SK-N-SH (cell line): ENCODE measurements at regions not wholly inside any gene's neighbourhood (a gene's known extent, or its start where the extent isn't known, plus 50 kb on each side); places are given as distances from the start of the nearest gene placed in this dataset.

ENCODE experiments used
- CTCF ChIA-PET: fragments of 300-600, 350-600 bp; formaldehyde crosslinking; extraction: SDS; loops from one replicate; lab custom pipeline; 2021; lab: Yijun Ruan, JAX
- POLR2A ChIA-PET: fragments of 350-600 bp; sonication (Branson Sonifier 250); formaldehyde crosslinking; extraction: SDS; loops from one replicate; lab custom pipeline; 2020; ENCODE audit warnings: antibody characterized with exemption, inconsistent platforms; lab: Yijun Ruan, JAX
- DNase-seq: peaks from one replicate; pipeline ENCODE4 v3.0.0; 2012
- H2AFZ ChIP-seq: fragments of 200-600 bp; sonication (generic); 2 replicates; pipeline ENCODE4 v1.8.1; 2016; ENCODE audit warnings: antibody characterized with exemption, mild to moderate bottlenecking, low read depth
- H3F3A ChIP-seq: fragments of 200-600 bp; sonication (generic); replicated peaks from 2 replicates; pipeline ENCODE3; 2016; ENCODE audit warnings: antibody characterized with exemption, mild to moderate bottlenecking; ENCODE audit not compliant: insufficient read depth
- H3K27ac ChIP-seq, 2 experiments: fragments of 200-500 bp in 1 of 2; fragments of 200-600 bp in 1 of 2; sonication (Bioruptor generic) in 1 of 2; sonication (generic), shearing (Covaris generic) in 1 of 2; 2 replicates each; pipeline versions ENCODE4 v1.5.1 to v1.6.1; 2014 to 2016; ENCODE audit warnings: low read depth in 2 of 2, inconsistent platforms in 1 of 2, low read length in 1 of 2, mild to moderate bottlenecking in 1 of 2, mixed read lengths in 1 of 2
- H3K27me3 ChIP-seq: fragments of 200-600 bp; sonication (generic), shearing (Covaris generic); 2 replicates; pipeline ENCODE4 v1.6.1; 2016; ENCODE audit warnings: mixed run types; ENCODE audit not compliant: insufficient read depth
- H3K36me3 ChIP-seq, 2 experiments: fragments of 200-500 bp in 1 of 2; fragments of 200-600 bp in 1 of 2; sonication (Bioruptor generic) in 1 of 2; sonication (generic) in 1 of 2; replicated peaks in 1 of 2; 2 replicates each; pipeline versions ENCODE3 to v1.5.1; 2014 to 2016; ENCODE audit warnings: low read length in 1 of 2, mild to moderate bottlenecking in 1 of 2; ENCODE audit not compliant: insufficient read depth in 2 of 2, control insufficient read depth in 1 of 2
- H3K4me1 ChIP-seq, 2 experiments: fragments of 200-500 bp in 1 of 2; fragments of 200-600 bp in 1 of 2; sonication (Bioruptor generic) in 1 of 2; sonication (generic), shearing (Covaris generic) in 1 of 2; 2 replicates each; pipeline versions ENCODE4 v1.5.1 to v1.6.1; 2014 to 2016; ENCODE audit warnings: low read depth in 1 of 2, low read length in 1 of 2, mixed run types in 1 of 2; ENCODE audit not compliant: insufficient read depth in 2 of 2, control insufficient read depth in 1 of 2
- H3K4me2 ChIP-seq: fragments of 200-600 bp; sonication (generic), shearing (Covaris generic); 2 replicates; pipeline ENCODE4 v1.6.1; 2017; ENCODE audit warnings: mixed run types
- H3K4me3 ChIP-seq, 2 experiments: fragments of 200-500 bp in 1 of 2; fragments of 200-600 bp in 1 of 2; sonication (Bioruptor generic) in 1 of 2; sonication (generic), shearing (Covaris generic) in 1 of 2; 2 replicates each; pipeline versions ENCODE4 v1.5.1 to v1.8.1; 2014 to 2016; ENCODE audit warnings: low read depth in 2 of 2, inconsistent platforms in 1 of 2, low read length in 1 of 2, mild to moderate bottlenecking in 1 of 2, mixed read lengths in 1 of 2, moderate library complexity in 1 of 2
- H3K79me2 ChIP-seq: fragments of 200-600 bp; sonication (generic); 2 replicates; pipeline ENCODE4 v1.8.1; 2017; ENCODE audit warnings: mild to moderate bottlenecking; ENCODE audit not compliant: insufficient read depth
- H3K9ac ChIP-seq: fragments of 200-600 bp; sonication (generic); 2 replicates; pipeline ENCODE4 v1.6.1; 2017; ENCODE audit warnings: mixed run types
- H3K9me2 ChIP-seq: fragments of 200-600 bp; sonication (generic); 2 replicates; pipeline ENCODE4 v1.6.1; 2017; ENCODE audit warnings: mixed run types
- H3K9me3 ChIP-seq: fragments of 200-600 bp; sonication (generic); 2 replicates; pipeline ENCODE4 v1.6.1; 2017; ENCODE audit warnings: mixed run types, mild to moderate bottlenecking, moderate library complexity
- H4K20me1 ChIP-seq: fragments of 200-600 bp; sonication (generic); 2 replicates; pipeline ENCODE4 v1.6.1; 2017; ENCODE audit warnings: mild to moderate bottlenecking, mixed run types; ENCODE audit not compliant: insufficient read depth
- ELF1 ChIP-seq: IDR thresholded peaks from 2 replicates; pipeline ENCODE4 v1.4.0; 2012
- FOXM1 ChIP-seq: IDR thresholded peaks from 2 replicates; pipeline ENCODE4 v1.4.0; 2012; ENCODE audit warnings: low read depth, mild to moderate bottlenecking
- PBX3 ChIP-seq: IDR thresholded peaks from 2 replicates; pipeline ENCODE4; 2012
- SIN3A ChIP-seq: IDR thresholded peaks from 2 replicates; pipeline ENCODE4 v1.6.1; 2012; ENCODE audit warnings: low read depth, mild to moderate bottlenecking, low read length, moderate library complexity, borderline replicate concordance
- TCF12 ChIP-seq: IDR thresholded peaks from 2 replicates; pipeline ENCODE4 v1.4.0; 2012
- TEAD4 ChIP-seq: IDR thresholded peaks from 2 replicates; pipeline ENCODE4 v1.4.0; 2012; ENCODE audit warnings: mild to moderate bottlenecking, borderline replicate concordance; ENCODE audit not compliant: insufficient read depth
- ZBTB33 ChIP-seq: IDR thresholded peaks from 2 replicates; pipeline ENCODE4 v1.4.0; 2012; ENCODE audit warnings: low read depth, borderline replicate concordance
- WGBS: methylation state at CpG from one replicate; pipeline ENCODE4 v1.1.6; 2017; ENCODE audit warnings: low lambda C conversion rate; 5-methylcytosine and 5-hydroxymethylcytosine counted together
- TF ChIP-seq, protein P1 (sequence below): IDR thresholded peaks from 2 replicates; pipeline ENCODE4 v1.4.0; 2012; ENCODE audit warnings: low read depth, borderline replicate concordance

DNA sequence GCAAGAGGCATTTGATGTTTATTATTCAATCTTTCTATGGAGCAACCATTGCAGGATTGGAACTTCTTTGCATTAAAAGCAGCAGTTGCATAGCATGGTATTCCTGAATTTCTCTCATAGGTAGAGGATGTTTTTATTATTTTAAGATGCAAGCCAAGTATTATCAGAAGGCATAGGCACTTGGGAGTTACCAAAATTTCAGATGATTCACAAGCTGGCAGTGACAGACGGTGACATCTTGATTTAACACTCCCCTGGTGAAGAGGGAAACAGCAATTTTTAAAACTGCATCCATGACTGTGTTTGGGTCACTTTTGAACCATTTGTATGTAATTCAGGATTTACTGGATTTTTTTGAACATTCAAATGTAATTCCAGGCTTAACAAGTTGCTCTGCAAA is 654.3 kb downstream of the SLC4A3 start:
- H3K4me3 ChIP-seq: no peak overlapping the region
- ChIA-PET POLR2A (no interaction called here), CTCF (no interaction called here)
- DNase-seq: no peak
- no peaks in the 10 kb centered on the region for H4K20me1 ChIP-seq
- H3K9me2 ChIP-seq: no peaks in the 10 kb centered on the region
- H3F3A ChIP-seq: peaks cover 28% of the 10 kb centered on the region
- H3K36me3 ChIP-seq: no peaks in the 10 kb centered on the region
- no peak overlapping the region for H3K4me2 ChIP-seq
- H3K27ac ChIP-seq: no peak overlapping the region
- H3K27me3 ChIP-seq: no peaks in the 10 kb centered on the region
- no peak overlapping the region for H2AFZ ChIP-seq
- H3K79me2 ChIP-seq: no peaks in the 10 kb centered on the region
- no peak overlapping the region for H3K9ac ChIP-seq
- TF ChIP-seq SIN3A: no peak
- TF ChIP-seq ELF1: no peak
- TF ChIP-seq ZBTB33: no peak
- no peak for TF ChIP-seq TEAD4
- no peak for TF ChIP-seq PBX3
- WGBS: 59% methylated on average over 1 of the region's 1 CpG
- H3K4me1 ChIP-seq: peaks cover 0 to 32% of the 10 kb centered on the region in 2 experiments; a peak in 3 of 4 replicates
- H3K9me3 ChIP-seq: no peaks in the 10 kb centered on the region

- Histone ChIP-seq H3K4me3 (no peak overlapping the region), H3K79me2 (no peaks in the 10 kb centered on the region), H3K27ac (no peak overlapping the region), H3K36me3 (no peaks in the 10 kb centered on the region), H3K9me2 (no peaks in the 10 kb centered on the region), H3K27me3 (no peaks in the 10 kb centered on the region), H2AFZ (no peak overlapping the region), H3F3A (peaks cover 23% of the 10 kb centered on the region), H3K4me1 (peaks cover 0 to 27% of the 10 kb centered on the region in 2 experiments; a peak in 3 of 4 replicates), H3K9ac (no peak overlapping the region)
- ChIA-PET CTCF (no interaction called here), POLR2A (no interaction called here)
- WGBS: 61% methylated on average over 3 of the region's 3 CpGs
- no peak for DNase-seq
- TF ChIP-seq ZBTB33 (no peak), FOXM1 (no peak), TCF12 (no peak)
- TF ChIP-seq, protein P1, sequence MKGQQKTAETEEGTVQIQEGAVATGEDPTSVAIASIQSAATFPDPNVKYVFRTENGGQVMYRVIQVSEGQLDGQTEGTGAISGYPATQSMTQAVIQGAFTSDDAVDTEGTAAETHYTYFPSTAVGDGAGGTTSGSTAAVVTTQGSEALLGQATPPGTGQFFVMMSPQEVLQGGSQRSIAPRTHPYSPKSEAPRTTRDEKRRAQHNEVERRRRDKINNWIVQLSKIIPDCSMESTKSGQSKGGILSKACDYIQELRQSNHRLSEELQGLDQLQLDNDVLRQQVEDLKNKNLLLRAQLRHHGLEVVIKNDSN: no peak
- TF ChIP-seq, all 33 proteins: peak for 0
- Histone ChIP-seq H4K20me1 (no peaks in the 10 kb centered on the region), H3K9me3 (no peaks in the 10 kb centered on the region), H3K4me2 (no peak overlapping the region)
Observed at GRCh38 chr2:220282236-220282635, 654.8 kb downstream of the SLC4A3 start.
